ENCODE measurements at regions not wholly inside any gene's neighbourhood (a gene's known extent, or its start where the extent isn't known, plus 50 kb on each side); places are given as distances from the start of the nearest gene placed in this dataset.

DNA sequence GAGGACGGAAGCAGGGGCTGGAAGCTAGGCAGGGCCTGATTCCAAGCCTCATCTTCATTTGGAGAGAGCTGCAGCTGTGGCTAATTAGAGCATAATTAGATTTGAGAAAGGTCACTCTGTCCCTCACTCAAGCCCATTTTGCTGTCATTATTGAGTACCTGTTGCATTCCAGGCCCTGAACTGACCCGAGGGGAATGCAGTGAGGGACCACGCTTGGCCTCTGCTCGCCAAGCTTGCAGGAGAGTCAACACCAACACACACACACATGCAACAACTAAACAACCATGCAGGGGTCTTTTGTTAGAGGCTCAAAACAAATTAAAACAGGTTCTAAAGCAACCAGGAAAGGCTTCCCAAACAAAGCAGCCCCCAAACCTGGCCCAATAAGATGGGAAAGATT lies 52.7 kb upstream of the MAMLD1 start:
- Histone ChIP-seq H3K4me1 (ENCODE audit: insufficient read depth, low read length) (no peaks in the 10 kb centered on the region), H3K4me2 (ENCODE audit: low read depth, low read length) (no peak overlapping the region), H3K36me3 (replicated peaks in 1 of 2; ENCODE audit: control insufficient read depth in 1 of 2, insufficient read depth in 2 of 2, low read length in 2 of 2) (no peaks in the 10 kb centered on the region), H4K20me1 (ENCODE audit: insufficient read depth, low read length) (no peaks in the 10 kb centered on the region), H2AFZ (ENCODE audit: low read length) (no peak overlapping the region), H3K79me2 (ENCODE audit: insufficient read depth, low read length) (no peaks in the 10 kb centered on the region), H3K9me3 (ENCODE audit: low read length) (no peaks in the 10 kb centered on the region), H3K4me3 (replicated peaks in 1 of 3; ENCODE audit: insufficient read depth in 1 of 3, low read depth in 2 of 3, low read length in 3 of 3) (no peak overlapping the region), H3K9ac (ENCODE audit: insufficient read depth, low read depth, low read length) (no peak overlapping the region), H3K27ac (ENCODE audit: extremely low read length, insufficient read depth, low read length) (no peak overlapping the region), H3K27me3 (ENCODE audit: control insufficient read depth in 1 of 2, insufficient read depth in 2 of 2, low read length in 2 of 2) (no peaks in the 10 kb centered on the region; a peak in 2 of 5 replicates)
- in situ Hi-C loops (cut with HindIII; ENCODE audit: extremely low pct_ligation_motif_present, low pct_unique_long_range_greater_than_20kb) (no loop called here), intact Hi-C loops (cut with micrococcal nuclease; ENCODE audit: unreplicated experiment) (no loop called here)
- ChIA-PET CTCF (ENCODE audit: low intra/inter-chr PET ratio, low total read pairs) (no interaction called here), POLR2A (no interaction called here)
- no peak for ATAC-seq
- TF ChIP-seq NFIC (IDR thresholded peaks at IDR 0.05; ENCODE audit: low read length) = no peak
- no peak for TF ChIP-seq ZFP41 (CRISPR knock-in tag; IDR thresholded peaks at IDR 0.05; ENCODE audit: borderline replicate concordance)
- no peak for TF ChIP-seq MED13 (CRISPR knock-in tag; IDR thresholded peaks at IDR 0.05)
- no peak for FAIRE-seq
- no CpG with 5 or more reads among the region's 4 CpGs for whole genome bisulfite sequencing (ENCODE audit: low lambda C conversion rate)
- no peak for DNase-seq (ENCODE audit: low spot score)
- no TSS peak for BruUV-seq (replicated peaks)

DNA sequence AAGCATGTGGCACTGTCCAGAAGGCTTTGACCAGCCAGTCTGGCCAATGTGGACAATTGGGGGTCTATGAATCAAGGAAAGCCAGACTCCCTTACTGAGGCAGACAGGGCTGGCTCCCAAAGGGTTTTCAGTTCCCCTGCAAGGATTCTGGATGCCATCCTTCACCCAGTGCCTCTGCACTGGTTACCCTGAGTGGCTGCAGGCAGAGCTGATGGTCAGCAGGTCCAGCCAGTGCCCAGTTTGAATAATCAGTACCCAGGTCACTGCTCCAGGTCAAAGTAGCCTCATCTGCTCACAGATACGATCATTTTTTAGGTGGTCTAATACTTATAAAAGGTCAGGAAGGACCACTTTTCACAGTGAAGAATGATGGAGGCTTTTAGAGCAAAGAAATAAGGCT lies 52.2 kb upstream of the MAMLD1 start:
- no peak for FAIRE-seq
- Histone ChIP-seq H3K4me2 (ENCODE audit: low read depth, low read length) (no peak overlapping the region), H3K27ac (ENCODE audit: extremely low read length, insufficient read depth, low read length) (no peak overlapping the region), H3K36me3 (replicated peaks in 1 of 2; ENCODE audit: control insufficient read depth in 1 of 2, insufficient read depth in 2 of 2, low read length in 2 of 2) (no peaks in the 10 kb centered on the region), H2AFZ (ENCODE audit: low read length) (no peak overlapping the region), H4K20me1 (ENCODE audit: insufficient read depth, low read length) (no peaks in the 10 kb centered on the region), H3K79me2 (ENCODE audit: insufficient read depth, low read length) (no peaks in the 10 kb centered on the region), H3K9me3 (ENCODE audit: low read length) (no peaks in the 10 kb centered on the region), H3K27me3 (ENCODE audit: control insufficient read depth in 1 of 2, insufficient read depth in 2 of 2, low read length in 2 of 2) (no peaks in the 10 kb centered on the region; a peak in 2 of 5 replicates), H3K4me1 (ENCODE audit: insufficient read depth, low read length) (no peaks in the 10 kb centered on the region), H3K4me3 (replicated peaks in 1 of 3; ENCODE audit: insufficient read depth in 1 of 3, low read depth in 2 of 3, low read length in 3 of 3) (no peak overlapping the region), H3K9ac (ENCODE audit: insufficient read depth, low read depth, low read length) (no peak overlapping the region)
- in situ Hi-C loops (cut with HindIII; ENCODE audit: extremely low pct_ligation_motif_present, low pct_unique_long_range_greater_than_20kb) (no loop called here), intact Hi-C loops (cut with micrococcal nuclease; ENCODE audit: unreplicated experiment) (no loop called here)
- no peak for DNase-seq (ENCODE audit: low spot score)
- ChIA-PET CTCF (ENCODE audit: low intra/inter-chr PET ratio, low total read pairs) (no interaction called here), POLR2A (no interaction called here)
- no TSS peak for BruUV-seq (replicated peaks)
- no CpG with 5 or more reads among the region's 1 CpG for WGBS (ENCODE audit: low lambda C conversion rate)
- no peak for ATAC-seq
- TF ChIP-seq GFI1 (CRISPR knock-in tag; IDR thresholded peaks at IDR 0.05; ENCODE audit: borderline replicate concordance) = no peak
- TF ChIP-seq FOXK1 (CRISPR knock-in tag; IDR thresholded peaks at IDR 0.05; ENCODE audit: borderline replicate concordance, low read depth) = no peak
- no peak for TF ChIP-seq CREB3 (CRISPR knock-in tag; IDR thresholded peaks at IDR 0.05)
- TF ChIP-seq, protein P1, sequence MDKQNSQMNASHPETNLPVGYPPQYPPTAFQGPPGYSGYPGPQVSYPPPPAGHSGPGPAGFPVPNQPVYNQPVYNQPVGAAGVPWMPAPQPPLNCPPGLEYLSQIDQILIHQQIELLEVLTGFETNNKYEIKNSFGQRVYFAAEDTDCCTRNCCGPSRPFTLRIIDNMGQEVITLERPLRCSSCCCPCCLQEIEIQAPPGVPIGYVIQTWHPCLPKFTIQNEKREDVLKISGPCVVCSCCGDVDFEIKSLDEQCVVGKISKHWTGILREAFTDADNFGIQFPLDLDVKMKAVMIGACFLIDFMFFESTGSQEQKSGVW (CRISPR knock-in tag; IDR thresholded peaks at IDR 0.05; ENCODE audit: borderline replicate concordance) = no peak
- TF ChIP-seq ZNF354B (CRISPR knock-in tag; IDR thresholded peaks at IDR 0.05) = no peak
- TF ChIP-seq MED8 (CRISPR knock-in tag; IDR thresholded peaks at IDR 0.05; ENCODE audit: insufficient replicate concordance) = no peak
- no peak for TF ChIP-seq SPEN (CRISPR knock-in tag; IDR thresholded peaks at IDR 0.05; ENCODE audit: low read depth)
- no peak for TF ChIP-seq SP4 (CRISPR knock-in tag; IDR thresholded peaks at IDR 0.05)
- TF ChIP-seq ZNF678 (CRISPR knock-in tag; IDR thresholded peaks at IDR 0.05) = no peak
- TF ChIP-seq PRPF4 (IDR thresholded peaks at IDR 0.05; ENCODE audit: low read depth, low read length, poor library complexity, severe bottlenecking) = no peak

Measured in HepG2 (cell line).